OCI-LY3 (cell line): ENCODE measurements at regions not wholly inside any gene's neighbourhood (a gene's known extent, or its start where the extent isn't known, plus 50 kb on each side); places are given as distances from the start of the nearest gene placed in this dataset.
"Not testable (repeated sequence)": the region's sequence is repeated elsewhere in the genome, so short reads cannot be mapped to it uniquely, and the experiment has no call there.

Experiments used
- H2AFZ ChIP-seq: fragments of 200-600, 300-600 bp; shearing (Covaris generic); 2 replicates; pipeline ENCODE4 v1.6.0; 2014; ENCODE audit warnings: antibody characterized with exemption, low read depth, low read length
- H3K27ac ChIP-seq: fragments of 200-600, 300-600 bp; sonication (generic); 2 replicates; pipeline ENCODE4 v1.5.1; 2014; ENCODE audit warnings: mild to moderate bottlenecking, low read length, moderate library complexity, mixed read lengths
- H3K27me3 ChIP-seq: fragments of 200-600, 300-600 bp; sonication (generic); 2 replicates; pipeline ENCODE4 v1.6.1; 2014; ENCODE audit warnings: low read depth, low read length, mixed read lengths
- H3K36me3 ChIP-seq: fragments of 200-600, 300-600 bp; sonication (generic); replicated peaks from 2 replicates; pipeline ENCODE3; 2014; ENCODE audit warnings: low read depth, low read length, mixed read lengths
- H3K4me1 ChIP-seq: fragments of 300-600, 200-600 bp; sonication (generic); 2 replicates; pipeline ENCODE4 v1.6.1; 2014; ENCODE audit warnings: low read length, mixed read lengths
- H3K4me2 ChIP-seq: fragments of 200-600, 300-600 bp; sonication (generic); 2 replicates; pipeline ENCODE4 v1.6.1; 2014; ENCODE audit warnings: low read length, mixed read lengths
- H3K4me3 ChIP-seq: fragments of 300-600, 200-600 bp; sonication (generic); 2 replicates; pipeline ENCODE4 v1.5.1; 2014; ENCODE audit warnings: antibody characterized with exemption, mild to moderate bottlenecking, low read length, moderate library complexity
- H3K79me2 ChIP-seq: fragments of 300-600, 200-600 bp; shearing (Covaris generic); 2 replicates; pipeline ENCODE4 v1.6.1; 2014; ENCODE audit warnings: mild to moderate bottlenecking, low read length, mixed read lengths
- H3K9ac ChIP-seq: fragments of 300-600, 200-600 bp; shearing (Covaris generic); 2 replicates; pipeline ENCODE4 v1.6.0; 2014; ENCODE audit warnings: mild to moderate bottlenecking, low read length, moderate library complexity
- H3K9me3 ChIP-seq: fragments of 200-600, 300-600 bp; shearing (Covaris generic); 2 replicates; pipeline ENCODE4 v1.6.1; 2014; ENCODE audit warnings: low read length, mixed read lengths; ENCODE audit not compliant: insufficient read depth
- H4K20me1 ChIP-seq: fragments of 200-600, 300-600 bp; sonication (generic); 2 replicates; pipeline ENCODE4 v1.6.1; 2016; ENCODE audit warnings: low read length, mixed read lengths; ENCODE audit not compliant: insufficient read depth
- CTCF ChIP-seq: fragments of 200-600, 300-600 bp; sonication (generic); IDR thresholded peaks from 2 replicates; pipeline ENCODE4 v1.5.1; 2014; ENCODE audit warnings: antibody characterized with exemption, low read length, low read depth
- EZH2phosphoT487 ChIP-seq: fragments of 200-600 bp; shearing (Covaris generic); IDR thresholded peaks from 2 replicates; pipeline ENCODE4 v1.6.1; 2018; ENCODE audit warnings: antibody characterized with exemption, mixed run types, low read depth

DNA sequence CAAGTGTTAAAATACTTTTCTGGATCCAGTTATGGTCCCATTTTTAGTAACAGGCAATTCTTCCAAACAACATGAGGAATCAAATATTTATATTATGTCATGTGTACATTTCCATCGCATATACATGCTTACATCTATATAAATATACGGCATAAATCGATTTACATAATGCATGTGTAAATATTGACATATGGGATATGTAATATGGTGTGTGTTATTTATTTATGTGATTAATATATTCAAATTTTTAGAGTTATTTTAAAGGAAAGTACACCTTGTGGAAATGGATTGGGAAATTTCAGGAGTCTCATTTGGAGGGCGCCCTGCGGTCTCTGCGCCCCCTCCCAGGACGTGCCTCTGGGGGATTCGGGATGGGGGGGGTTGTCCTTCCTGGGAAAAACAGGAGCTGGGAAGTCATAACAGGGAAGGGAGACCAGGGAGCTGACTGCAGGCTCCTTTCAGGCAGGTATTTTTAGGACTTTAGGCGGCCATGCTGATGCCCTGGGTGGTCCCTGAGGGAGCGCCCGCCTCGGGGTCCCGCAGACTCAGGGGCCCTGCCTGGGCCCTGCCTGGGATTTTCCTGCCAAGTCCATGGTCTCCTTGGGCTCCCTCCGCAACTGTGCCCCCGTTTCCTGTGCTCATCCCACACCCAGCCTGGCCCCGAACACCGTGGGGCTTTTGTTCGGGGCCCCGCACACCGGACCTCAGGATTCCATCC, 82.7 kb upstream of the SFSWAP start:
- Histone ChIP-seq H3K27me3 (no peaks in the 10 kb centered on the region), H3K4me1 (no peaks in the 10 kb centered on the region), H3K9me3 (no peaks in the 10 kb centered on the region), H3K4me3 (no peak overlapping the region), H3K27ac (no peak overlapping the region), H3K36me3 (no peaks in the 10 kb centered on the region), H3K9ac (no peak overlapping the region), H3K4me2 (no peak overlapping the region), H4K20me1 (no peaks in the 10 kb centered on the region), H2AFZ (no peak overlapping the region), H3K79me2 (no peaks in the 10 kb centered on the region)
- TF ChIP-seq CTCF (no peak), EZH2phosphoT487 (no peak)

- Histone ChIP-seq H3K4me3 (no peak overlapping the region), H4K20me1 (no peaks in the 10 kb centered on the region), H3K27me3 (no peaks in the 10 kb centered on the region), H3K36me3 (no peaks in the 10 kb centered on the region), H3K9ac (no peak overlapping the region), H3K9me3 (no peaks in the 10 kb centered on the region), H3K79me2 (no peaks in the 10 kb centered on the region), H3K4me1 (no peaks in the 10 kb centered on the region), H3K4me2 (no peak overlapping the region), H2AFZ (no peak overlapping the region), H3K27ac (no peak overlapping the region)
- TF ChIP-seq EZH2phosphoT487 (no peak), CTCF (no peak)
These were observed 82.0 kb upstream of the SFSWAP start for GRCh38 chr12:131628766-131629448.

GRCh38 chr12:131631230-131631629, 79.7 kb upstream of the SFSWAP start:
- H3K9me3 ChIP-seq, result no peaks in the 10 kb centered on the region
- H3K27ac ChIP-seq, result no peak overlapping the region
- no peak overlapping the region for H3K4me3 ChIP-seq
- H4K20me1 ChIP-seq, result no peaks in the 10 kb centered on the region
- H3K27me3 ChIP-seq, result no peaks in the 10 kb centered on the region
- H2AFZ ChIP-seq, result no peak overlapping the region
- H3K4me2 ChIP-seq, result no peak overlapping the region
- H3K4me1 ChIP-seq, result no peaks in the 10 kb centered on the region
- H3K9ac ChIP-seq, result no peak overlapping the region
- TF ChIP-seq CTCF, result no peak
- TF ChIP-seq EZH2phosphoT487, result no peak
- no peaks in the 10 kb centered on the region for H3K36me3 ChIP-seq
- no peaks in the 10 kb centered on the region for H3K79me2 ChIP-seq

DNA sequence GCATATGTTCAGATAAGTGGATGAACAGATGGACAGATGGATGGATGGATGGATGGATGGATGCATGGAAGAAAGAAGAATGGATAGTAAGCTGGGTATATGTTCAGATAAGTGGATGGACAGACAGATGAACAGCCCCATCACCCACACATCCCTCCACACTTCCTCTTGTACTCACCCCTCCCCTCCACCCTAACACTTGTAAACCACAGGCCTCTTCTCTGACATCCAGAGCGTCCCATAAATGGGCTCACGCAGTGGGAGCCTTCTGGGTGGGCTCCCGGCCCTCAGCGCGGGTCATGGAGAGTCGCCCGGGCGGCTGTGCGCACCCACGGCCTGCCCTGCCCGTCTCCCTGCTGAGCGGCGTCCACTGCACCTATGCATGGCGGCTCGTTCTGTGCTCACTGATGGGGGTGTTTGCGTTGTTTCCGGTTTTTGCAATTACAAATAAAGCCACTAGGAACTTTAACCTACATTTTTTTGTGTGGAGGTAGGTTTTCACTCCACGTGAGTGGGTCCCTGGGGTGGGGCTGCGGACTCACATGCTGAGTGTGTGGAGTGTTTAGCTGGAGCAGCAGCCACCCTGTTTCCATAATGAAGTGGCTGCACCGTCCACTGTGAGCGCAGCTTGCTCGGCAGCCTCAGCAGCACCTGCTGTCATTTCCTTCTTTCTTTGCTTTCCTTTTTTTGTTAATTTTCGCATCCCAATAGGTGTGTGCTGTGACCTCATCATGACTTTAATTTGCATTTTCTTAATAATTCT, 78.8 kb upstream of the SFSWAP start:
- not testable (repeated sequence) for H2AFZ ChIP-seq, H3K27ac ChIP-seq, H3K36me3 ChIP-seq, H3K9me3 ChIP-seq, H4K20me1 ChIP-seq, H3K4me1 ChIP-seq, H3K9ac ChIP-seq, H3K4me2 ChIP-seq, H3K79me2 ChIP-seq, H3K27me3 ChIP-seq, H3K4me3 ChIP-seq

GRCh38 chr12:131632652-131633023, 78.3 kb upstream of the SFSWAP start:
- not testable (repeated sequence) for H3K4me3 ChIP-seq, H3K9ac ChIP-seq, H3K4me2 ChIP-seq, H4K20me1 ChIP-seq, H3K27me3 ChIP-seq, H3K79me2 ChIP-seq, H3K36me3 ChIP-seq, H3K9me3 ChIP-seq, H2AFZ ChIP-seq, H3K4me1 ChIP-seq, H3K27ac ChIP-seq

DNA sequence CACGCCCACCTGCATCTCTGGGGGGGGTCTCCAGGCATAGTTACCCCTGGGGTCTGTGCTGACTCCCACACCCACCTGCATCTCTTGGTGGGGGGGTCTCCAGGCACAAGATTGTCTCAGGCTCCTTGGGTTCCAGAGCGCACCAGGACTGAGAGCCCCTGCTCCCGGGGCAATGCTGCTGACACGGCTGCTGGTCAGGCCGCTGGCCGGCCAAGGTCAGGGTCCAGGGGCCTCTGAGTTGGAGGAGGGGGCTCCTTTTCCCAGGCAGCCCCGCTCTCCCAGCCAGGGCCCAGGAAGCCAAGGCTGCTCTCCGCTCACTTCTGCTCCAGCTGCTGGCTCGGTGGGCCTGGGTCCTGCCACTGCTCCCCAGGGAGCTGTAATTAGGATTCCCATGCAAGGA, 77.3 kb upstream of the SFSWAP start:
- H4K20me1 ChIP-seq, H3K36me3 ChIP-seq, H2AFZ ChIP-seq, H3K79me2 ChIP-seq, H3K4me2 ChIP-seq, H3K4me1 ChIP-seq, H3K27ac ChIP-seq, H3K9me3 ChIP-seq, H3K9ac ChIP-seq, H3K4me3 ChIP-seq: not testable (repeated sequence)
- H3K27me3 ChIP-seq, result peaks cover 10% of the 10 kb centered on the region; the same call in 1 of the 2 replicates
